SK-N-SH (cell line): ENCODE measurements at regions not wholly inside any gene's neighbourhood (a gene's known extent, or its start where the extent isn't known, plus 50 kb on each side); places are given as distances from the start of the nearest gene placed in this dataset.

Experiments
- CTCF ChIA-PET: fragments of 300-600, 350-600 bp; formaldehyde crosslinking; extraction: SDS; loops from one replicate; lab custom pipeline; 2021; lab: Yijun Ruan, JAX
- POLR2A ChIA-PET: fragments of 350-600 bp; sonication (Branson Sonifier 250); formaldehyde crosslinking; extraction: SDS; loops from one replicate; lab custom pipeline; 2020; ENCODE audit warnings: antibody characterized with exemption, inconsistent platforms; lab: Yijun Ruan, JAX
- DNase-seq: peaks from one replicate; pipeline ENCODE4 v3.0.0; 2012
- H2AFZ ChIP-seq: fragments of 200-600 bp; sonication (generic); 2 replicates; pipeline ENCODE4 v1.8.1; 2016; ENCODE audit warnings: antibody characterized with exemption, mild to moderate bottlenecking, low read depth
- H3F3A ChIP-seq: fragments of 200-600 bp; sonication (generic); replicated peaks from 2 replicates; pipeline ENCODE3; 2016; ENCODE audit warnings: antibody characterized with exemption, mild to moderate bottlenecking; ENCODE audit not compliant: insufficient read depth
- H3K27ac ChIP-seq, 2 experiments: fragments of 200-500 bp in 1 of 2; fragments of 200-600 bp in 1 of 2; sonication (Bioruptor generic) in 1 of 2; sonication (generic), shearing (Covaris generic) in 1 of 2; 2 replicates each; pipeline versions ENCODE4 v1.5.1 to v1.6.1; 2014 to 2016; ENCODE audit warnings: low read depth in 2 of 2, inconsistent platforms in 1 of 2, low read length in 1 of 2, mild to moderate bottlenecking in 1 of 2, mixed read lengths in 1 of 2
- H3K27me3 ChIP-seq: fragments of 200-600 bp; sonication (generic), shearing (Covaris generic); 2 replicates; pipeline ENCODE4 v1.6.1; 2016; ENCODE audit warnings: mixed run types; ENCODE audit not compliant: insufficient read depth
- H3K36me3 ChIP-seq, 2 experiments: fragments of 200-500 bp in 1 of 2; fragments of 200-600 bp in 1 of 2; sonication (Bioruptor generic) in 1 of 2; sonication (generic) in 1 of 2; replicated peaks in 1 of 2; 2 replicates each; pipeline versions ENCODE3 to v1.5.1; 2014 to 2016; ENCODE audit warnings: low read length in 1 of 2, mild to moderate bottlenecking in 1 of 2; ENCODE audit not compliant: insufficient read depth in 2 of 2, control insufficient read depth in 1 of 2
- H3K4me1 ChIP-seq, 2 experiments: fragments of 200-500 bp in 1 of 2; fragments of 200-600 bp in 1 of 2; sonication (Bioruptor generic) in 1 of 2; sonication (generic), shearing (Covaris generic) in 1 of 2; 2 replicates each; pipeline versions ENCODE4 v1.5.1 to v1.6.1; 2014 to 2016; ENCODE audit warnings: low read depth in 1 of 2, low read length in 1 of 2, mixed run types in 1 of 2; ENCODE audit not compliant: insufficient read depth in 2 of 2, control insufficient read depth in 1 of 2
- H3K4me2 ChIP-seq: fragments of 200-600 bp; sonication (generic), shearing (Covaris generic); 2 replicates; pipeline ENCODE4 v1.6.1; 2017; ENCODE audit warnings: mixed run types
- H3K4me3 ChIP-seq, 2 experiments: fragments of 200-500 bp in 1 of 2; fragments of 200-600 bp in 1 of 2; sonication (Bioruptor generic) in 1 of 2; sonication (generic), shearing (Covaris generic) in 1 of 2; 2 replicates each; pipeline versions ENCODE4 v1.5.1 to v1.8.1; 2014 to 2016; ENCODE audit warnings: low read depth in 2 of 2, inconsistent platforms in 1 of 2, low read length in 1 of 2, mild to moderate bottlenecking in 1 of 2, mixed read lengths in 1 of 2, moderate library complexity in 1 of 2
- H3K79me2 ChIP-seq: fragments of 200-600 bp; sonication (generic); 2 replicates; pipeline ENCODE4 v1.8.1; 2017; ENCODE audit warnings: mild to moderate bottlenecking; ENCODE audit not compliant: insufficient read depth
- H3K9ac ChIP-seq: fragments of 200-600 bp; sonication (generic); 2 replicates; pipeline ENCODE4 v1.6.1; 2017; ENCODE audit warnings: mixed run types
- H3K9me2 ChIP-seq: fragments of 200-600 bp; sonication (generic); 2 replicates; pipeline ENCODE4 v1.6.1; 2017; ENCODE audit warnings: mixed run types
- H3K9me3 ChIP-seq: fragments of 200-600 bp; sonication (generic); 2 replicates; pipeline ENCODE4 v1.6.1; 2017; ENCODE audit warnings: mixed run types, mild to moderate bottlenecking, moderate library complexity
- H4K20me1 ChIP-seq: fragments of 200-600 bp; sonication (generic); 2 replicates; pipeline ENCODE4 v1.6.1; 2017; ENCODE audit warnings: mild to moderate bottlenecking, mixed run types; ENCODE audit not compliant: insufficient read depth
- EZH2phosphoT487 ChIP-seq: fragments of 200-600 bp; sonication (generic); IDR thresholded peaks from 2 replicates; pipeline ENCODE4 v1.6.1; 2017; ENCODE audit warnings: low read depth, mixed run types, mild to moderate bottlenecking, antibody characterized with exemption, moderate library complexity, borderline replicate concordance
- FOSL2 ChIP-seq: IDR thresholded peaks from 2 replicates; pipeline ENCODE4 v1.4.0; 2012; ENCODE audit warnings: low read depth, mild to moderate bottlenecking, moderate library complexity, borderline replicate concordance
- MXI1 ChIP-seq: IDR thresholded peaks from 2 replicates; pipeline ENCODE4 v1.6.1; 2012; ENCODE audit warnings: mild to moderate bottlenecking, low read depth, low read length, improper control_type of control experiment
- NFIC ChIP-seq: IDR thresholded peaks from 2 replicates; pipeline ENCODE4 v1.4.0; 2012; ENCODE audit warnings: borderline replicate concordance
- PBX3 ChIP-seq: IDR thresholded peaks from 2 replicates; pipeline ENCODE4; 2012
- POLR2AphosphoS5 ChIP-seq: IDR thresholded peaks from 2 replicates; pipeline ENCODE4 v1.6.1; 2012; ENCODE audit warnings: low read depth, low read length
- SIN3A ChIP-seq: IDR thresholded peaks from 2 replicates; pipeline ENCODE4 v1.6.1; 2012; ENCODE audit warnings: low read depth, mild to moderate bottlenecking, low read length, moderate library complexity, borderline replicate concordance
- SMC3 ChIP-seq: IDR thresholded peaks from 2 replicates; pipeline ENCODE4 v1.6.1; 2012; ENCODE audit warnings: low read depth, low read length, improper control_type of control experiment
- WGBS: methylation state at CpG from one replicate; pipeline ENCODE4 v1.1.6; 2017; ENCODE audit warnings: low lambda C conversion rate; 5-methylcytosine and 5-hydroxymethylcytosine counted together
- TF ChIP-seq, protein P1 (sequence below): IDR thresholded peaks from 2 replicates; pipeline ENCODE4 v1.4.0; 2012; ENCODE audit warnings: low read depth, borderline replicate concordance
- TF ChIP-seq, protein P2 (sequence below): fragments of 150-350 bp; IDR thresholded peaks from 2 replicates; pipeline ENCODE4 v1.6.1; 2016; ENCODE audit warnings: mild to moderate bottlenecking, low read depth, low read length
- TF ChIP-seq, protein P3 (sequence below): IDR thresholded peaks from 2 replicates; pipeline ENCODE4 v1.4.0; 2012; ENCODE audit warnings: low read depth
- TF ChIP-seq, protein P4 (sequence below): IDR thresholded peaks from 2 replicates; pipeline ENCODE4 v1.4.0; 2012; ENCODE audit warnings: low read depth, borderline replicate concordance

DNA sequence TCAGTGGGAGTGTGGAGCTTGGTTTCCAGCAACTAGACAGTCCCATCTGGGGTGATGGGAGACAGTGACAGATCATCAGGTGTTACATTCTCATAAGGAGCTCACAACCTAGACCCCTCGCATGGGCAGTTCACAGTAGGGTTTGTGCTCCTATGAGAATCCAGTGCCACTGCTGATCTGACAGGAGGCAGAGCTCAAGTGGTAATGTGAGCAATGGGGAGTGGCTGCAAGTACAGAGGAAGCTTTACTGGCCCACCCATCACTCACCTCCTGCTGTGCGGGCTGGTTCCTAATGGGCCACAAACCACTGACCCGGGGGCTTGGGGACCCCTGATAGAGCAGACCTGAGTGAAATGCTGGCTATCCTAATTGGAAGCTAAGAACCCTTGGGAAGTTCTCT, 242.8 kb downstream of the BAMBI start:
- H3K9me3 ChIP-seq: no peaks in the 10 kb centered on the region
- no peaks in the 10 kb centered on the region for H3K4me1 ChIP-seq
- no peak overlapping the region for H3K4me2 ChIP-seq
- H3F3A ChIP-seq: peaks cover 3% of the 10 kb centered on the region
- no peak overlapping the region for H3K4me3 ChIP-seq
- POLR2A ChIA-PET: no interaction called here
- H3K27ac ChIP-seq: no peak overlapping the region
- no peak for DNase-seq
- no peaks in the 10 kb centered on the region for H3K27me3 ChIP-seq
- TF ChIP-seq MXI1 (no peak), NFIC (no peak), SIN3A (no peak), POLR2AphosphoS5 (no peak), SMC3 (no peak), EZH2phosphoT487 (no peak), PBX3 (no peak), FOSL2 (no peak)
- TF ChIP-seq, protein P1, sequence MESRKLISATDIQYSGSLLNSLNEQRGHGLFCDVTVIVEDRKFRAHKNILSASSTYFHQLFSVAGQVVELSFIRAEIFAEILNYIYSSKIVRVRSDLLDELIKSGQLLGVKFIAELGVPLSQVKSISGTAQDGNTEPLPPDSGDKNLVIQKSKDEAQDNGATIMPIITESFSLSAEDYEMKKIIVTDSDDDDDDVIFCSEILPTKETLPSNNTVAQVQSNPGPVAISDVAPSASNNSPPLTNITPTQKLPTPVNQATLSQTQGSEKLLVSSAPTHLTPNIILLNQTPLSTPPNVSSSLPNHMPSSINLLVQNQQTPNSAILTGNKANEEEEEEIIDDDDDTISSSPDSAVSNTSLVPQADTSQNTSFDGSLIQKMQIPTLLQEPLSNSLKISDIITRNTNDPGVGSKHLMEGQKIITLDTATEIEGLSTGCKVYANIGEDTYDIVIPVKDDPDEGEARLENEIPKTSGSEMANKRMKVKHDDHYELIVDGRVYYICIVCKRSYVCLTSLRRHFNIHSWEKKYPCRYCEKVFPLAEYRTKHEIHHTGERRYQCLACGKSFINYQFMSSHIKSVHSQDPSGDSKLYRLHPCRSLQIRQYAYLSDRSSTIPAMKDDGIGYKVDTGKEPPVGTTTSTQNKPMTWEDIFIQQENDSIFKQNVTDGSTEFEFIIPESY: no peak
- TF ChIP-seq, protein P2, sequence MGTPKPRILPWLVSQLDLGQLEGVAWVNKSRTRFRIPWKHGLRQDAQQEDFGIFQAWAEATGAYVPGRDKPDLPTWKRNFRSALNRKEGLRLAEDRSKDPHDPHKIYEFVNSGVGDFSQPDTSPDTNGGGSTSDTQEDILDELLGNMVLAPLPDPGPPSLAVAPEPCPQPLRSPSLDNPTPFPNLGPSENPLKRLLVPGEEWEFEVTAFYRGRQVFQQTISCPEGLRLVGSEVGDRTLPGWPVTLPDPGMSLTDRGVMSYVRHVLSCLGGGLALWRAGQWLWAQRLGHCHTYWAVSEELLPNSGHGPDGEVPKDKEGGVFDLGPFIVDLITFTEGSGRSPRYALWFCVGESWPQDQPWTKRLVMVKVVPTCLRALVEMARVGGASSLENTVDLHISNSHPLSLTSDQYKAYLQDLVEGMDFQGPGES: no peak
- TF ChIP-seq, protein P3, sequence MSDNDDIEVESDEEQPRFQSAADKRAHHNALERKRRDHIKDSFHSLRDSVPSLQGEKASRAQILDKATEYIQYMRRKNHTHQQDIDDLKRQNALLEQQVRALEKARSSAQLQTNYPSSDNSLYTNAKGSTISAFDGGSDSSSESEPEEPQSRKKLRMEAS: no peak
- TF ChIP-seq, protein P4, sequence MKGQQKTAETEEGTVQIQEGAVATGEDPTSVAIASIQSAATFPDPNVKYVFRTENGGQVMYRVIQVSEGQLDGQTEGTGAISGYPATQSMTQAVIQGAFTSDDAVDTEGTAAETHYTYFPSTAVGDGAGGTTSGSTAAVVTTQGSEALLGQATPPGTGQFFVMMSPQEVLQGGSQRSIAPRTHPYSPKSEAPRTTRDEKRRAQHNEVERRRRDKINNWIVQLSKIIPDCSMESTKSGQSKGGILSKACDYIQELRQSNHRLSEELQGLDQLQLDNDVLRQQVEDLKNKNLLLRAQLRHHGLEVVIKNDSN: no peak
- TF ChIP-seq, all 33 proteins: peak for 0
- Histone ChIP-seq H3K79me2 (no peaks in the 10 kb centered on the region), H3K36me3 (no peaks in the 10 kb centered on the region), H2AFZ (no peak overlapping the region), H4K20me1 (no peaks in the 10 kb centered on the region), H3K9ac (no peak overlapping the region), H3K9me2 (no peaks in the 10 kb centered on the region)
- CTCF ChIA-PET: interaction anchor here (1.4 kb wide), 1 partner anchor 244 kb away, joined by 3 read pairs; no protein-coding TSS in a partner anchor
- 57% methylated on average over 3 of the region's 3 CpGs for WGBS

GRCh38 chr10:28922127-28922526, 244.8 kb downstream of the BAMBI start:
- H2AFZ ChIP-seq: no peak overlapping the region
- H3F3A ChIP-seq: peaks cover 3% of the 10 kb centered on the region
- CTCF ChIA-PET: no interaction called here
- no peaks in the 10 kb centered on the region for H3K9me3 ChIP-seq
- POLR2A ChIA-PET: no interaction called here
- no peak overlapping the region for H3K4me2 ChIP-seq
- H3K36me3 ChIP-seq: no peaks in the 10 kb centered on the region
- H3K4me3 ChIP-seq: no peak overlapping the region
- H3K27ac ChIP-seq: no peak overlapping the region
- TF ChIP-seq, protein P4: no peak
- TF ChIP-seq FOSL2: no peak
- H3K9me2 ChIP-seq: no peaks in the 10 kb centered on the region
- H3K9ac ChIP-seq: no peak overlapping the region
- no peaks in the 10 kb centered on the region for H4K20me1 ChIP-seq
- DNase-seq: no peak
- H3K27me3 ChIP-seq: no peaks in the 10 kb centered on the region
- WGBS: 73% methylated on average over 2 of the region's 2 CpGs
- H3K79me2 ChIP-seq: no peaks in the 10 kb centered on the region
- no peaks in the 10 kb centered on the region for H3K4me1 ChIP-seq
